EH (cell line): ENCODE measurements at regions not wholly inside any gene's neighbourhood (a gene's known extent, or its start where the extent isn't known, plus 50 kb on each side); places are given as distances from the start of the nearest gene placed in this dataset.

Source experiments
- DNase-seq: peaks from one replicate; pipeline ENCODE4 v3.0.0-alpha.2; 2015; ENCODE audit warnings: low read depth

- no peak for DNase-seq
These were observed 361.7 kb upstream of the MYT1L start for GRCh38 chr2:2692599-2693389.

GRCh38 chr2:2691419-2691818 is 360.3 kb upstream of the MYT1L start:
- no peak for DNase-seq

- no peak for DNase-seq
These were observed 359.9 kb upstream of the MYT1L start for GRCh38 chr2:2690985-2691384.

- no peak for DNase-seq
These were observed 358.2 kb upstream of the MYT1L start for GRCh38 chr2:2689306-2689705.

GRCh38 chr2:2688254-2688653 is 357.2 kb upstream of the MYT1L start:
- no peak for DNase-seq

GRCh38 chr2:2687745-2688144 is 356.7 kb upstream of the MYT1L start:
- no peak for DNase-seq

- DNase-seq: no peak
These were observed 355.1 kb upstream of the MYT1L start for GRCh38 chr2:2686222-2686621.

GRCh38 chr2:2683606-2684224 is 352.6 kb upstream of the MYT1L start:
- DNase-seq: no peak

GRCh38 chr2:2682700-2683342 is 351.7 kb upstream of the MYT1L start:
- DNase-seq: no peak

- DNase-seq: no peak
These were observed 350.7 kb upstream of the MYT1L start for GRCh38 chr2:2681711-2682251.

- no peak for DNase-seq
These were observed 350.0 kb upstream of the MYT1L start for GRCh38 chr2:2681085-2681484.

GRCh38 chr2:2674831-2675230 is 343.8 kb upstream of the MYT1L start:
- DNase-seq: no peak

- DNase-seq: no peak
These were observed 342.3 kb upstream of the MYT1L start for GRCh38 chr2:2673406-2673805.

- DNase-seq: no peak
These were observed 341.2 kb upstream of the MYT1L start for GRCh38 chr2:2672249-2672648.

GRCh38 chr2:2671826-2672225 is 340.8 kb upstream of the MYT1L start:
- DNase-seq: no peak

GRCh38 chr2:2669316-2669715 is 338.2 kb upstream of the MYT1L start:
- no peak for DNase-seq

GRCh38 chr2:2668681-2669265 is 337.7 kb upstream of the MYT1L start:
- DNase-seq: no peak

- no peak for DNase-seq
These were observed 336.6 kb upstream of the MYT1L start for GRCh38 chr2:2667690-2668089.

- DNase-seq: no peak
These were observed 334.7 kb upstream of the MYT1L start for GRCh38 chr2:2665834-2666133.

- no peak for DNase-seq
These were observed 334.1 kb upstream of the MYT1L start for GRCh38 chr2:2664989-2665833.

- no peak for DNase-seq
These were observed 332.4 kb upstream of the MYT1L start for GRCh38 chr2:2663401-2664036.
